AG04449 (cell line): ENCODE measurements at regions not wholly inside any gene's neighbourhood (a gene's known extent, or its start where the extent isn't known, plus 50 kb on each side); places are given as distances from the start of the nearest gene placed in this dataset.
"Not testable (repeated sequence)": the region's sequence is repeated elsewhere in the genome, so short reads cannot be mapped to it uniquely, and the experiment has no call there.

Source experiments
- CTCF ChIA-PET: fragments of 350-600 bp; formaldehyde crosslinking; extraction: SDS; loops from one replicate; lab custom pipeline; 2021; ENCODE audit warnings: antibody characterized with exemption; lab: Yijun Ruan, JAX
- POLR2A ChIA-PET: fragments of 400-600, 350-600 bp; formaldehyde crosslinking; extraction: SDS; loops from one replicate; lab custom pipeline; 2020; ENCODE audit warnings: antibody characterized with exemption, inconsistent platforms; lab: Yijun Ruan, JAX
- DNase-seq: peaks from one replicate; pipeline ENCODE4 v3.0.0-alpha.2; 2010; ENCODE audit warnings: low read depth, low spot score
- H3K4me3 ChIP-seq: 2 replicates; pipeline ENCODE4 v1.5.1; 2011; ENCODE audit warnings: low read depth, mild to moderate bottlenecking, control low read depth, low read length
- CTCF ChIP-seq: IDR thresholded peaks from one replicate; pipeline ENCODE4 v1.5.1; 2011; ENCODE audit warnings: mild to moderate bottlenecking, moderate library complexity, low read length, control low read depth, inconsistent platforms; ENCODE audit not compliant: insufficient read depth; ENCODE audit errors: missing control alignments

GRCh38 chr5:130316971-130317680 is 412.9 kb downstream of the CHSY3 start:
- POLR2A ChIA-PET: no interaction called here
- CTCF ChIA-PET: no interaction called here
- DNase-seq: no peak
- H3K4me3 ChIP-seq: no peak overlapping the region
- TF ChIP-seq CTCF: no peak

- DNase-seq: no peak
- CTCF ChIA-PET: interaction anchor here (0.6 kb wide), 1 partner anchor 71 kb away, joined by 3 read pairs; no protein-coding TSS in a partner anchor
- no peak overlapping the region for H3K4me3 ChIP-seq
- TF ChIP-seq CTCF: no peak
- POLR2A ChIA-PET: no interaction called here
Observed at GRCh38 chr5:130295235-130295634, 391.0 kb downstream of the CHSY3 start.

GRCh38 chr5:130294798-130295197 is 390.5 kb downstream of the CHSY3 start:
- CTCF ChIA-PET: interaction anchor here (0.6 kb wide), 1 partner anchor 72 kb away, joined by 3 read pairs; no protein-coding TSS in a partner anchor
- DNase-seq, POLR2A ChIA-PET, H3K4me3 ChIP-seq: not testable (repeated sequence)

GRCh38 chr5:130290219-130290618 is 386.0 kb downstream of the CHSY3 start:
- CTCF ChIA-PET: no interaction called here
- POLR2A ChIA-PET: no interaction called here
- H3K4me3 ChIP-seq: no peak overlapping the region
- no peak for TF ChIP-seq CTCF
- no peak for DNase-seq

- DNase-seq: no peak
Observed at GRCh38 chr5:130289132-130290088, 385.1 kb downstream of the CHSY3 start.

GRCh38 chr5:130287438-130287837 is 383.2 kb downstream of the CHSY3 start:
- no peak for DNase-seq
- ChIA-PET CTCF (no interaction called here), POLR2A (no interaction called here)
- H3K4me3 ChIP-seq: no peak overlapping the region
- no peak for TF ChIP-seq CTCF

More at GRCh38 chr5:130289132-130290088, 385.1 kb downstream of the CHSY3 start:
- POLR2A ChIA-PET: no interaction called here
- no peak for TF ChIP-seq CTCF
- no peak overlapping the region for H3K4me3 ChIP-seq
- CTCF ChIA-PET: no interaction called here
